ENCODE measurements at regions not wholly inside any gene's neighbourhood (a gene's known extent, or its start where the extent isn't known, plus 50 kb on each side); places are given as distances from the start of the nearest gene placed in this dataset.

DNA sequence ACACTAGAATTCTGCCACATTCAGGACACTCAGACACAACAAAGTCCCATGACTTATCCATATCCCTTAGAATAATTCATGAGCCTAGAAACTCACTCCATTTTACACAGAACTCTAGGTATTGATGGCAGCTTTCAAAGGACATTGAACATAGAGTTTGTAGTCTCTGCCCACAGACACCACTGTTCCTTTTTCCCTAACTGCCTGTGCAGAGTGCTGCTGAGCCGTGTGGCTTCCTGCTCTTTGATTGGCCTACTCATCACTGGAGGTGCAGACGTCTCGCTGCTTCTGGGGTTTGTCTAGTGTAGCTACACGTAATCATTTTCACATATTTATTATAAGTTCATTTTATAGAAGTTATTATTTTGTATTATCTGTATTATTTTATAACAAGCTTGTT, 407.6 kb downstream of the PREX1 start:
- no peak for DNase-seq
- Histone ChIP-seq H3K9me3 (replicated peaks in 1 of 2; ENCODE audit: control insufficient read depth in 1 of 2, insufficient read depth in 1 of 2, low read length in 2 of 2) (no peaks in the 10 kb centered on the region), H3K4me3 (replicated peaks in 1 of 3; ENCODE audit: low read depth in 2 of 3, low read length in 3 of 3) (no peak overlapping the region), H2AFZ (ENCODE audit: insufficient read depth, low read depth, low read length, poor library complexity, severe bottlenecking) (no peak overlapping the region), H3K27me3 (ENCODE audit: control insufficient read depth in 2 of 2, insufficient read depth in 2 of 2, low read length in 2 of 2) (no peaks in the 10 kb centered on the region), H3K36me3 (replicated peaks in 1 of 2; ENCODE audit: control insufficient read depth in 1 of 2, insufficient read depth in 2 of 2, low read length in 2 of 2) (no peaks in the 10 kb centered on the region), H3K4me2 (replicated peaks; ENCODE audit: extremely low read depth, low read length, poor library complexity, severe bottlenecking) (no peak overlapping the region), H3K27ac (ENCODE audit: low read depth in 1 of 2, low read length in 2 of 2) (no peak overlapping the region), H4K20me1 (ENCODE audit: insufficient read depth, low read length) (no peaks in the 10 kb centered on the region), H3K4me1 (ENCODE audit: control insufficient read depth in 1 of 2, insufficient read depth in 2 of 2, low read length in 2 of 2) (no peaks in the 10 kb centered on the region), H3K9ac (ENCODE audit: insufficient read depth, low read length, poor library complexity, severe bottlenecking) (no peak overlapping the region), H3K79me2 (ENCODE audit: insufficient read depth, low read length) (no peaks in the 10 kb centered on the region)
- no peak overlapping the region for H3K27ac Mint-ChIP-seq
- H3K9me3 Mint-ChIP-seq, result peaks cover 0 to 2% (median 0%) of the 10 kb centered on the region in 7 donors
- intact Hi-C loops (cut with micrococcal nuclease), result no loop called here
- TF ChIP-seq, protein P1, sequence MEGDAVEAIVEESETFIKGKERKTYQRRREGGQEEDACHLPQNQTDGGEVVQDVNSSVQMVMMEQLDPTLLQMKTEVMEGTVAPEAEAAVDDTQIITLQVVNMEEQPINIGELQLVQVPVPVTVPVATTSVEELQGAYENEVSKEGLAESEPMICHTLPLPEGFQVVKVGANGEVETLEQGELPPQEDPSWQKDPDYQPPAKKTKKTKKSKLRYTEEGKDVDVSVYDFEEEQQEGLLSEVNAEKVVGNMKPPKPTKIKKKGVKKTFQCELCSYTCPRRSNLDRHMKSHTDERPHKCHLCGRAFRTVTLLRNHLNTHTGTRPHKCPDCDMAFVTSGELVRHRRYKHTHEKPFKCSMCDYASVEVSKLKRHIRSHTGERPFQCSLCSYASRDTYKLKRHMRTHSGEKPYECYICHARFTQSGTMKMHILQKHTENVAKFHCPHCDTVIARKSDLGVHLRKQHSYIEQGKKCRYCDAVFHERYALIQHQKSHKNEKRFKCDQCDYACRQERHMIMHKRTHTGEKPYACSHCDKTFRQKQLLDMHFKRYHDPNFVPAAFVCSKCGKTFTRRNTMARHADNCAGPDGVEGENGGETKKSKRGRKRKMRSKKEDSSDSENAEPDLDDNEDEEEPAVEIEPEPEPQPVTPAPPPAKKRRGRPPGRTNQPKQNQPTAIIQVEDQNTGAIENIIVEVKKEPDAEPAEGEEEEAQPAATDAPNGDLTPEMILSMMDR (IDR thresholded peaks at IDR 0.05), result no peak
- H3K36me3 Mint-ChIP-seq, result no peaks in the 10 kb centered on the region
- H3K27me3 Mint-ChIP-seq (ENCODE audit: low read depth in 3 of 3), result peaks cover under 1 to 18% (median 12%) of the 10 kb centered on the region in 3 donors
- no peaks in the 10 kb centered on the region for H3K4me1 Mint-ChIP-seq
- no peak overlapping the region for H3K4me3 Mint-ChIP-seq
- no CpG with 5 or more reads among the region's 4 CpGs for WGBS (ENCODE audit: insufficient coverage)

DNA sequence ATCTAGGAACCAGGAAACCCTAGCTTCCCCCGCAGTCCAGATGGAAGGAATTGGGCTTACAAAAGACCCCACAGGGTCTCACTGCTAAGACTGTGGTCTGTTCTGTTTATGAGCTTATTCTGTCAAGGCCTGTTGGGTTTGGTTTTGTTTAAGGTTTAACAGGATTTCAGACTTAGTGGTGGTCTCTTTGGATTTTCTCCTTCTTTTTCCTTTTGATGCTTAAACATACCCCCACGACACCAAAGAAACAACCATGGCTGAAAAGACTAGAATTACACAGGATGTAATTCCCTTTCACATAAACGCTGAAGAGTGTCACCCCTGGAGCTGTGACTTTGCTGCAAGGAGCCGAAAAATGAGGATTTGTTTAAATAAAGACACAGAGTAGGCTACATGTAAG, 408.6 kb downstream of the PREX1 start:
- Histone ChIP-seq H3K4me2 (replicated peaks; ENCODE audit: extremely low read depth, low read length, poor library complexity, severe bottlenecking) (no peak overlapping the region), H3K4me3 (replicated peaks in 1 of 3; ENCODE audit: low read depth in 2 of 3, low read length in 3 of 3) (no peak overlapping the region), H3K9ac (ENCODE audit: insufficient read depth, low read length, poor library complexity, severe bottlenecking) (no peak overlapping the region), H3K36me3 (replicated peaks in 1 of 2; ENCODE audit: control insufficient read depth in 1 of 2, insufficient read depth in 2 of 2, low read length in 2 of 2) (no peaks in the 10 kb centered on the region), H3K27ac (ENCODE audit: low read depth in 1 of 2, low read length in 2 of 2) (no peak overlapping the region), H3K79me2 (ENCODE audit: insufficient read depth, low read length) (no peaks in the 10 kb centered on the region), H3K4me1 (ENCODE audit: control insufficient read depth in 1 of 2, insufficient read depth in 2 of 2, low read length in 2 of 2) (no peaks in the 10 kb centered on the region), H3K9me3 (replicated peaks in 1 of 2; ENCODE audit: control insufficient read depth in 1 of 2, insufficient read depth in 1 of 2, low read length in 2 of 2) (no peaks in the 10 kb centered on the region), H3K27me3 (ENCODE audit: control insufficient read depth in 2 of 2, insufficient read depth in 2 of 2, low read length in 2 of 2) (no peaks in the 10 kb centered on the region), H4K20me1 (ENCODE audit: insufficient read depth, low read length) (no peaks in the 10 kb centered on the region), H2AFZ (ENCODE audit: insufficient read depth, low read depth, low read length, poor library complexity, severe bottlenecking) (no peak overlapping the region)
- TF ChIP-seq, protein P1 (IDR thresholded peaks at IDR 0.05), result no peak
- Mint-ChIP-seq H3K27me3 (ENCODE audit: low read depth in 3 of 3) (peaks cover 3 to 17% (median 8%) of the 10 kb centered on the region in 3 donors), H3K27ac (no peak overlapping the region), H3K4me3 (no peak overlapping the region), H3K36me3 (no peaks in the 10 kb centered on the region), H3K4me1 (no peaks in the 10 kb centered on the region), H3K9me3 (peaks cover 0 to 1% (median 0%) of the 10 kb centered on the region in 7 donors)
- no peak for DNase-seq
- no CpG with 5 or more reads among the region's 4 CpGs for WGBS (ENCODE audit: insufficient coverage)
- intact Hi-C loops (cut with micrococcal nuclease), result no loop called here

Measured in CD14-positive monocyte (primary cell).